ENCODE measurements at regions not wholly inside any gene's neighbourhood (a gene's known extent, or its start where the extent isn't known, plus 50 kb on each side); places are given as distances from the start of the nearest gene placed in this dataset.
"Not testable (repeated sequence)": the region's sequence is repeated elsewhere in the genome, so short reads cannot be mapped to it uniquely, and the experiment has no call there.

DNA sequence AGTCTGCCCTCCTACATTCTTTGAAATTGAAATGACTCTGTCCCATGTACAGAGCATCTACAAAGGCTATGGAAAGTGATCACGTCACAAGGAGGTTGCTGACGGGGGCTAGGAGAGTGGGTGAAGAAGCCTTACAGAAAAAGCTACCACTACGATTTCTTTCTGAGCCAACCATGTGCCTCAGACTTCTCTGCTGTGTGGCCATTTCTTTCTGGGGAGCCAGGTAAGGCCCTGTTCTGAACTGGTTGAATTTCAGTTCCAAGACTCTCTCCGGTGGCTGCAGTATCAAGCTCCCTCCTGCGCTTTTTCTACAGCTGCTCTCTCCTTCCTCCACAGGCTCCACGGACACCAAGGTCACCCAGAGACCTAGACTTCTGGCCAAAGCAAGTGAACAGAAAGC is 112.5 kb upstream of the PRSS1 start:
- no peak for DNase-seq (ENCODE audit: low read depth)

DNA sequence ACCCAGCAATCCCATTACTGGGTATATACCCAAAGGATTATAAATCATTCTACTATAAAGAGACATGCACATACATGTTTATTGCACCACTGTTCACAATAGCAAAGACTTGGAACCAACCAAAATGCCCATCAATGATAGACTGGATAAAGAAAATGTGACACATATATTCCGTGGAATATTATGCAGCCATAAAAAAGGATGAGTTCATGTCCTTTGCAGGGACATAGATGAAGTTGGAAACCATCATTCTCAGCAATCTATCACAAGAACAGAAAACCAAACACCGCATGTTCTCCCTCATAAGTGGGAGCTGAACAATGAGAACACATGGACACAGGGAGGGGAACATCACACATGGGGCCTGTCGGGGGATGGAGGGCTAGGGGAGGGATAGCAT is 113.2 kb upstream of the PRSS1 start:
- not testable (repeated sequence) for DNase-seq (ENCODE audit: low read depth)

DNA sequence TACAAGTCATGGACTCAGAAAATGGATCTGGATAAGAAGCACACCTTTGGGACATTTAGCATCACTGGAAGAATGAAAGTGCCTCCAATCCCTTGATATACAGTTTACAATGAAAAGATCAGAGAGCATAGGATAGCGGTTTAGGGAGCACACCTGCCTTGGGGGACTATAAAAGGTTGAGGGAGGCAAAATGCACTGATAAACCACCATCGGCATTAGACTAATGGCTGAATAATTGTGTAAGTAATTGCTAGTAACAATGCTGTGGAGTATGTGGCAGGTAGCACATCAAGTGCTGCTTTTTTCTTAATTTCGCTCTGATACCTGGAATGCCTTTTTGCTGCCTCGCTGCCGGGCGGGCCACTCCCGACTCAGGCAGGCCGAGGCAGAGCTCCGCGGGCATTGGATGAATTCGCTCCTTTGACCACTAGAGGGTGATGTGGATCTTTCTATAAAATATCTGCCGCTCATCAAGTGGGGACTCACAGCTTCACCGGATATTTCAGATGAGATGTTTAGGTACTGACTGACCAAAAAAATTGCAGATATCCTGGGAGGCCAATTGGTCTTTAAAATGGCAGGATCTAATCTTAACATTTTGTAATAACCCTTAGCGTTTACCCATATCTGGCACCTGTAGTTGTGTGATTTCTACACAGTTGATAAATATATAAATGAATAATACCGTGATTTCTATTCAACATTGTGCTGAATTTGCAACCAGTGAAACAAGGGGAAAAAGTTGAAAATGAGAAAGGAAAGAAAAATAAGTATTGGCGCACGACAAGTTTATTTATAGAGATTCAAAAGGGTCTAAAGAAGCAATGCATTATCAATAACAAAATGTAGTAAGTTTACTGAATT is 116.8 kb upstream of the PRSS1 start:
- DNase-seq (ENCODE audit: low read depth) = peak; percentile 20

GRCh38 chr7:142629588-142630260 is 119.5 kb upstream of the PRSS1 start:
- no peak for DNase-seq (ENCODE audit: low read depth)

DNA sequence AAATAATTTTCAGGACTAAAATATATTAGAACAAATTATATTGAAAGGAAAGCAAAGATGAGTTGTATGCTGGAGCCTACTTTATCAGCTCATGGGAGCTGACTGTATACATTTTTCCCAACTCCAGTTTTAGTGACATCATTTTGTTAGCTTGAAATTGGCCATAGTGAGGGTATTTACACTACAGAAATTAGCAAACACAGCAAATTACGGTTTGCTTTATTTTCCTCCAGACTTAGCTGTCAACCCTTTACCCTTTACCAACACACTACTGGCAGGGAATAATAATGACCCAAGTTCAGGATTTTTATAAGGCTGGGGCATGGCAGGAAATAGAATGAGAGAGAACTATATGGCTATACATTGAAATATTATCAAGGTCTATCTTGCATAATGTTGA is 120.3 kb upstream of the PRSS1 start:
- no peak for DNase-seq (ENCODE audit: low read depth)

GRCh38 chr7:142627223-142627622 is 122.0 kb upstream of the PRSS1 start:
- not testable (repeated sequence) for DNase-seq (ENCODE audit: low read depth)

DNA sequence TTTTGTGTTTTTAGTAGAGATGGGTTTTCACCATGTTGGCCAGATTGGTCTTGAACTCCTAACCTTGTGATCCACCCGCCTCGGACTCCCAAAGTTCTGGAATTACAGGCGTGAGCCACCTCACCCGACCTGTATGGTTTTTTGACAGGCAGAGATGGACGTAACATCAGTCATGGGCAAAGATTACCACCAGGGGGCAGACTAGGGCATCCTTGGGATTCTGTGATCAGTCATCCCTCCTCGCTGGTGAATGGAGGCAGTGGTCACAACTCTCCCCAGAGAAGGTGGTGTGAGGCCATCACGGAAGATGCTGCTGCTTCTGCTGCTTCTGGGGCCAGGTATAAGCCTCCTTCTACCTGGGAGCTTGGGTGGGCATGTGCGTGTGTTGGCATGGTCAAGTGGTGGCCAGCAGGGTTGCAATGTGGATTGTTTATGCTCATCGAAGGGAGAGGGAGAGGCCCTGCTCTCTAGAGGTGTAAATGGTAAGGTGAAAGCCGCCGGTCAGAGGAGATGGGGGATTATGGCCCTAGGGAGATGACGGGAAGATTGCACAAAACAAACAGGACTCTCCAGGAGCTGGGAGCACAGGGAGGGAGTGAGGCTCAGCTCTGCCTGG is 122.7 kb upstream of the PRSS1 start:
- DNase-seq (ENCODE audit: low read depth) = peak; percentile 58

DNA sequence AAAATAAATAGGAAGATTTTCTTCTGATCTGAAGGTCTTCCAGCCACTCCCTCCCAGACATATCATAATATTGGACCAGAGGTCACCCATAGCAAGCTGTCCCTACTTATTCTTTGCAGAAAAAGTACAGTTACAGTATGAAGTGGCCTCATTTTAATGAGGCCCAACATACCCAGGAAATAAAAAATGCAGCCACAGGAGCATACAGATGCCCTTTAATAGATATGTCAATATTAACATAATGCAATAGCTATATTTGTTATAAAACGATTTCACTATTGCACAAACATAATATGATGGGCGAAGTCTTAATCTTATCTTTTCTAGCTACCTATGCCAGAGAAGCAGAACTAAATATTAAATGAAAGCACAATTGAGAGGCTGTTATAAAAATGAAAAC is 124.1 kb upstream of the PRSS1 start:
- not testable (repeated sequence) for DNase-seq (ENCODE audit: low read depth)

- DNase-seq (ENCODE audit: low read depth) = no peak
Measured at GRCh38 chr7:142620402-142620801, 128.9 kb upstream of the PRSS1 start.

- DNase-seq (ENCODE audit: low read depth) = no peak
Measured at GRCh38 chr7:142618655-142619351, 130.5 kb upstream of the PRSS1 start.

DNA sequence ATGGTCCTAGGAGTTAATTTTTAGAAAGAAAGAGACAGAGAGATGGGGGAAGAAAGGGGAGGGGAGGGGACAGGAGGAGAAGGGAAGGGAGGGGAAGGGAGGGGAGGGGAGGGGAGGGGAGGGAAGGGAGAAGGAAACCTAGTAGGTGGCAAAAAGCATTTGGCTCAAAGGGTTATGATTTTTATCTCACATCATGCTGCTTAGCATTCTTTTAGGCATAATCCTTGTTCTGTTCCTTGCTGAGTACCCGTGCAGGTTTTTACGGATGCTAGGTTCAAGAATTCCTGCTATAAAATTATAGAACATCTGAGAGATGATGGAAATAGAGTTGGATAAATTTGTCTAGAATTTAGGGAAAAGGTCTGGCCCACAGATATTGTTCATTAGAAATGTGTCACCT is 132.4 kb upstream of the PRSS1 start:
- DNase-seq (ENCODE audit: low read depth) = no peak

GRCh38 chr7:142616121-142616643 is 133.1 kb upstream of the PRSS1 start:
- DNase-seq (ENCODE audit: low read depth) = no peak

DNA sequence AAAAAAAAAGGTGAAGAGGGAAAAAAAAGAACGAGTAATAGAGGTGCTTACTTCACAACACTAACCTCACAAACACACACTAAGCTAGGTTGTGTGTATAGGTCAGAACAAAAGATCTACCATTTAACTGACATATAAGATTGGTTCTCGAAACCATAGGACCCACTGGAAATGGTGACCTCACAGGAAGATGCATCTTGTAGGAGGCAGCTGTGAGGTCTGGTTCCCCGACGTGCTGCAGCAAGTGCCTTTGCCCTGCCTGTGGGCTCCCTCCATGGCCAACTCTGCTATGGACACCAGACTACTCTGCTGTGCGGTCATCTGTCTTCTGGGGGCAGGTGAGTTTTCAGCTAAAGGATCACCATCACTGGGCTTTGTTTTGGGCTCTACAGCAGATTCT is 133.8 kb upstream of the PRSS1 start:
- DNase-seq (ENCODE audit: low read depth) = no peak

DNA sequence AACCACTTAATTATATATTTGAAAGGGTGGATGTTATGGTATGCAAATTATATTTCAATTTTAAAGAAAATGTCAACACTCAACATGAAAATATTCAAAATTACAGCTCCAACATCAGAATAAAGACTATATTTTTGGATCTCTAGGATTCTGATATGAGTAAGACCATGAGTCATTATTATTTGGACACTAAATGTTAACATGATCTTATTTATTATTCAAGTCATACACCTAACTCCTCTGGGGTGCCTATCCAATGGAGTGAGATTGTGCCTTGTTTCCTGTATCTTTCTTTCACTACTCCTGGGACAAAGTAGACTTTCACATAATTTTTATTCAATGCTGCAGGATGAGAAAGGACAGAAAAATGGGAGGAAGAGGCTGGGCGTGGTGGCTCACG is 135.2 kb upstream of the PRSS1 start:
- no peak for DNase-seq (ENCODE audit: low read depth)

DNA sequence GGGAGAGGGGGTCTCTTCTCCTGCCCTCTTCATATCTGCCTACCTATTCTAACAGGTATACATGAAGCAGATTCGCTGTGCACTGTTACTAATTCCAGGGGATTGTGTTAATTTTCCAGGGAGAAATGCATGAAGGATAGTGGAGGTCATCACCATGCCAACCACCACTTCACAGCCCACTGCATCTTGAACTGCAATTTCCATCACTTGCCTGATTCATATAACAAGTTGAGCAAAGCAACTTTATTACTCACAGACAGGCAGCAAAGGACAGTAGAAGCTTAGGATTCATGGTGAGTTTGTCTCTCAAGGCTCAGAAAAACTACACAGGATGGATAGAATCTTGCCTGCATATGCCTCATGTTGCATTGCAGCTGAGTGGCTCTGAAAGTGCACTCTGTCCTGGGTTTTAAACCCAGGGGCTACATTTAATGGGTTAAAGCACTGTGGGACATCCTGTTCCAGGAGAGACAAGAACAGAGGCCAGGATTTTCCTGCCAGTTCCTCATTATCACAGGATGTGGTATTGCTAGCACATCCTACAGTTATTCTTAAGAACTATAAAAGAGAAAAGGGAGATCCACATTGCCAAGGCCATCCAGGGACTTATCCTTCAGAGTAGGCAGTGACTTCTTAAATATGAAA is 136.9 kb upstream of the PRSS1 start:
- DNase-seq (ENCODE audit: low read depth) = no peak

DNA sequence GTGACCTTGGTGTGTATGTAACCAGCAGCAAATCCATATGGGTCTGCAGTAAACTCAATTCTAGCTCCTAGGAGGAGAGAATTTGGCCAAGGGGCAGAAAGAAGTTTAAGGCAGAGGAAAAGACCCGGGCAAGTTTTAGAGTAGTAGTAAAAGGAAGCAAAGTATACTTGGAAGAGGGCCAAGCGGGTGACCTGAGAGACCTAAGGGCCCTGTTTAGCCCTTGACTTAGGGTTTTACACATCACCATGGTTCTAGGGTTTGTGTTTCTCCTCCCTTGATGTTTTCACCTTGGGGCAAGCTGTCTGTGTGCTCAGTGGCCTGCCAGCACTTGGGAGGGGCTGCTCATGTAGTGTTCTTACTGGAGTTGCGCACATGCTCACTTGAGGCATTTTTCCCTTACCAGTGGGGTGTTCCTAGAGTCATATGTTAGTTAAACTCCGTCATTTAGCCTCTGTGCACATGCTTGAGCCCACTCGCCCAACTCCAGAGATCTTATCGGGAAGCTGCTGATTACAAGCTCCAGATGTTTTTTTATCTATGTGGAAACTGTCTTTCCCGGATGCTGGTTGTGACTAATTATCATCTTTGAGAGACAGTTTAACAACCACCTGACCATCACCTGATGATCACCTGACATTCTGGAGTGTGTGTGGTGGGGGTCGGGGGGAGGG is 137.6 kb upstream of the PRSS1 start:
- no peak for DNase-seq (ENCODE audit: low read depth)

GRCh38 chr7:142608630-142609428 is 140.4 kb upstream of the PRSS1 start:
- no peak for DNase-seq (ENCODE audit: low read depth)

DNA sequence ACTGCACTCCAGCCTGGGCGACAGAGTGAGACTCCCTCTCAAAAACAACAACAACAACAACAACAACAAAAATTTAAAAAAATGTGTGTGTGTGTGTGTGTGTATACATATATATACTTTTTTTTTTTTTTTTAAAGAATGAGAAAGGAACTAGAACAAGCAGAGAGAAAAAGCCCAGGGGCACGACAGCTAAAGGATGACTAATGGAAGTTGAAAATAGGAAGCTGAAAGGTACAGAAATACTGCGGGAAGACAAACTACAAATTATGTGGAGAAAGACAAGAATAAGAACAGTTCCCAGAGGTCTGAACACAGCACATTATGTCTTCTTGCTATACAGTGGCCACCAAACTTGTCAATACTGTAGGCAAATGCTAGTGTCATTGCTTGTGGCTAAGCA is 141.9 kb upstream of the PRSS1 start:
- DNase-seq (ENCODE audit: low read depth) = no peak

- DNase-seq (ENCODE audit: low read depth) = no peak
Measured at GRCh38 chr7:142606081-142606480, 143.2 kb upstream of the PRSS1 start.

GRCh38 chr7:142604671-142605070 is 144.6 kb upstream of the PRSS1 start:
- no peak for DNase-seq (ENCODE audit: low read depth)

Measured in activated T-cell treated with anti-CD3 and anti-CD28 coated beads for 24 hours (primary cell).